Osteocyte (in vitro differentiated cells): ENCODE measurements at regions not wholly inside any gene's neighbourhood (a gene's known extent, or its start where the extent isn't known, plus 50 kb on each side); places are given as distances from the start of the nearest gene placed in this dataset.

Experiments
- DNase-seq: peaks from one replicate; pipeline ENCODE4 v3.0.0; 2021; ENCODE audit warnings: mixed read lengths; ENCODE audit not compliant: unreplicated experiment; ENCODE audit errors: extremely low spot score
- H3K27ac Mint-ChIP-seq: one replicate; pipeline ENCODE4 v1.8.0; 2021; ENCODE audit warnings: mild to moderate bottlenecking, mixed read lengths; ENCODE audit not compliant: unreplicated experiment
- H3K27me3 Mint-ChIP-seq: one replicate; pipeline ENCODE4 v1.8.0; 2021; ENCODE audit warnings: mixed read lengths; ENCODE audit not compliant: unreplicated experiment
- H3K36me3 Mint-ChIP-seq: one replicate; pipeline ENCODE4 v1.8.0; 2021; ENCODE audit warnings: mixed read lengths; ENCODE audit not compliant: unreplicated experiment
- H3K4me1 Mint-ChIP-seq: one replicate; pipeline ENCODE4 v1.8.0; 2021; ENCODE audit warnings: mixed read lengths; ENCODE audit not compliant: unreplicated experiment
- H3K4me3 Mint-ChIP-seq: one replicate; pipeline ENCODE4 v1.8.0; 2021; ENCODE audit warnings: mild to moderate bottlenecking, moderate library complexity, mixed read lengths; ENCODE audit not compliant: unreplicated experiment
- H3K9me3 Mint-ChIP-seq: one replicate; pipeline ENCODE4 v1.8.0; 2021; ENCODE audit warnings: mixed read lengths; ENCODE audit not compliant: unreplicated experiment
- TF ChIP-seq, protein P1 (sequence below): fragments of 200-600 bp; sonication (generic); IDR thresholded peaks from 2 replicates; pipeline ENCODE4 v1.5.0; 2021; ENCODE audit warnings: antibody characterized with exemption, mild to moderate bottlenecking, moderate library complexity

DNA sequence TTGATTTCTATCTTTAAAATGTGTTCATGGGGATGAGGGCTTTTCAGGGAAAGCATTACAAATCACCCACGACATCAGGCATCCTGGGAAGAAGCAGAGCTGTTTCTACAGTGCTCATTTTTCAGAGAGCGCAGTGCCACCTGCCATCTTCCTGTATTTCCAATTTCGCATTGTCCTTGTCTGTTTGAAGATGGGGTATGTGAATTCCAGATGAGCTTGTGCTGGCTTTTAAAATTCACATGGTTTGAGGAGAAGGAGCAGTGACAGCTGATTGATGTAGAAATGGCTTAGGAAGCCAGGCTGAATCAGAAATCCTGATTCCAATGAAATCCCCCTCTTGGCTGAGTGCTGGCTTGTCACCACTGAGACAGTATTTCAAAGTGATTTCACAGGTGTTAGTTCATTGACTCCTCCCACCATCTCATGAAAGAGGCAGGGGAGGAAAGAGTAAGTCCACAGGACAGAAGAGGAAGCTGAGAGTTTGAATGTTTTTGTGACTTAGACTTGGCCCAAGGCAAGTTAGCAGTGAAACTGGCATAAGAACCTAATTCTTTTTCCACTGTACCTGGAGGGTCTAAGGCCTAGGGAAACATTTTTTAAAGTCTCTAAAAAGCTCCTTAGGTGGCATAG is 344.6 kb upstream of the C11orf87 start:
- Mint-ChIP-seq H3K9me3 (peaks cover 6% of the 10 kb centered on the region), H3K4me3 (no peak overlapping the region), H3K27ac (no peak overlapping the region), H3K4me1 (no peaks in the 10 kb centered on the region), H3K27me3 (no peaks in the 10 kb centered on the region), H3K36me3 (no peaks in the 10 kb centered on the region)
- DNase-seq, result no peak
- TF ChIP-seq, protein P1, sequence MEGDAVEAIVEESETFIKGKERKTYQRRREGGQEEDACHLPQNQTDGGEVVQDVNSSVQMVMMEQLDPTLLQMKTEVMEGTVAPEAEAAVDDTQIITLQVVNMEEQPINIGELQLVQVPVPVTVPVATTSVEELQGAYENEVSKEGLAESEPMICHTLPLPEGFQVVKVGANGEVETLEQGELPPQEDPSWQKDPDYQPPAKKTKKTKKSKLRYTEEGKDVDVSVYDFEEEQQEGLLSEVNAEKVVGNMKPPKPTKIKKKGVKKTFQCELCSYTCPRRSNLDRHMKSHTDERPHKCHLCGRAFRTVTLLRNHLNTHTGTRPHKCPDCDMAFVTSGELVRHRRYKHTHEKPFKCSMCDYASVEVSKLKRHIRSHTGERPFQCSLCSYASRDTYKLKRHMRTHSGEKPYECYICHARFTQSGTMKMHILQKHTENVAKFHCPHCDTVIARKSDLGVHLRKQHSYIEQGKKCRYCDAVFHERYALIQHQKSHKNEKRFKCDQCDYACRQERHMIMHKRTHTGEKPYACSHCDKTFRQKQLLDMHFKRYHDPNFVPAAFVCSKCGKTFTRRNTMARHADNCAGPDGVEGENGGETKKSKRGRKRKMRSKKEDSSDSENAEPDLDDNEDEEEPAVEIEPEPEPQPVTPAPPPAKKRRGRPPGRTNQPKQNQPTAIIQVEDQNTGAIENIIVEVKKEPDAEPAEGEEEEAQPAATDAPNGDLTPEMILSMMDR, result no peak

DNA sequence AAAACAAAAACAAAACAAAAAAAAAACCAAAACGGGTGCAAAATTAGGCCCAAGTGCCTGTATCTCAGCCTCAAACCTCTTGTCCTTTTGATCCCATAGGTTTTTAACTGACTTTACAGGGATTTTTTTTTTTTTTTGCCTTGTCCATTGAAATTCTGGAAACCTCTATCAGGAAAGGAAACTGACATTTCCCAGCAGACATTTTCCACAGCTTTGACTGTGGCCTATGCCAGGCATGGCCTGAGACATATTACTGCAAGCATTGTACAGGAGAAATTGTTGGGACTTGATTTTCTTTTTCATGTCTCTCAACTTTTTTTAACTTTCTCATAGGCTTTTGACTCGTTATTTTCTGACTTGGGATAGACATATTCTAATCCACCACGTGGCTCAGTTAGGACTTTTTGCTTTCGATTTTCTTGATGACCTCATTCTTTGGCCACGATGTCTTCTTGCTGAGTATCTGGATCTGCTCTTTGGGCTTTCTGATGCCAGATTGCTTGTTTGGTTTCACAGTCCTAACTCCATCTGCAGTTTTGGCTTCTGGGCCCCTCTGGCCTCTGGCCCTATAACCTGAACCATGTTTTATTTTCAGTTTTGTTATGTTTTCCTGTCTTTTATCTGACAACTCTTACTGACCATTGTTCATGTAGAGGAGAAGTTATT is 336.1 kb upstream of the C11orf87 start:
- Mint-ChIP-seq H3K4me3 (no peak overlapping the region), H3K27me3 (no peaks in the 10 kb centered on the region), H3K27ac (no peak overlapping the region), H3K36me3 (no peaks in the 10 kb centered on the region), H3K4me1 (no peaks in the 10 kb centered on the region), H3K9me3 (no peaks in the 10 kb centered on the region)
- TF ChIP-seq, protein P1, result no peak
- DNase-seq, result no peak

DNA sequence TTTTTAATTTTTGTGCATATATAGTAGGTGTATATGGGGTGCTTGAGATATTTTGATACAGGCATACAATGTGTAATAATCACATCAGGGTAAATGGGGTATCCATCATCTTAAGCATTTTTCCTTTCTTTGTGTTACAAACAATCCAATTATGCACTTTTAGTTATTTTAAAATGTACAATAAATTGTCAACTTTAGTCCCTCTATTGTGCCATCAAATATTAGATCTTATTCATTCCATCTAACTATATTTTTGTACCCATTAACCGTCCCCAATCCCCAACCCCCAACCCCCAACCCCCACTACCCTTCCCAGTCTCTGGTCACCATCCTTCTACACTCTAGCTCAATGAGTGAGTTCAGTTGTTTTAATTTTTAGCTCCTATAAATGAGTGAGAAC is 335.1 kb upstream of the C11orf87 start:
- no peak for DNase-seq
- Mint-ChIP-seq H3K4me1 (no peaks in the 10 kb centered on the region), H3K4me3 (no peak overlapping the region), H3K36me3 (no peaks in the 10 kb centered on the region), H3K9me3 (no peaks in the 10 kb centered on the region), H3K27me3 (no peaks in the 10 kb centered on the region), H3K27ac (no peak overlapping the region)
- TF ChIP-seq, protein P1, result no peak

DNA sequence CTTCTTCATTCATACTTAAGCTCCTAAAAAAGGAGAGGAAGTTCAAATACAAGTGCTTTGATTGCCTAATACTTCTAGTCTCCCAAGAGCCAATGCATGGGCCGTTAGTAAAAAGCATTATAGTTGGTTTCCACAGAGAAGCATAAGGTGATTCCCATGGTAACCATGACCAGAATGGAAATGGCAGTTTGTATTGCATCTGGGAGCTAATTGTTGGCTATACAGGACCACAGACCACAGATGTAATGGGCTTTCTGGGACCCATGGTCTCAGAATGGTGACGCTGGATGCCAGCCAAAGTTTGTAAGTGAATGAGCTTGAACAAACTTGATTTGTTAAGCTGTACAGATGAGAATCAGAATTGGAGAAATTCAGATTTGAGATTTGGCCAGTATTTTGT is 333.9 kb upstream of the C11orf87 start:
- no peaks in the 10 kb centered on the region for H3K27me3 Mint-ChIP-seq
- no peaks in the 10 kb centered on the region for H3K36me3 Mint-ChIP-seq
- TF ChIP-seq, protein P1, result no peak
- DNase-seq, result no peak
- H3K4me1 Mint-ChIP-seq, result no peaks in the 10 kb centered on the region
- no peaks in the 10 kb centered on the region for H3K9me3 Mint-ChIP-seq
- no peak overlapping the region for H3K4me3 Mint-ChIP-seq
- H3K27ac Mint-ChIP-seq, result no peak overlapping the region

DNA sequence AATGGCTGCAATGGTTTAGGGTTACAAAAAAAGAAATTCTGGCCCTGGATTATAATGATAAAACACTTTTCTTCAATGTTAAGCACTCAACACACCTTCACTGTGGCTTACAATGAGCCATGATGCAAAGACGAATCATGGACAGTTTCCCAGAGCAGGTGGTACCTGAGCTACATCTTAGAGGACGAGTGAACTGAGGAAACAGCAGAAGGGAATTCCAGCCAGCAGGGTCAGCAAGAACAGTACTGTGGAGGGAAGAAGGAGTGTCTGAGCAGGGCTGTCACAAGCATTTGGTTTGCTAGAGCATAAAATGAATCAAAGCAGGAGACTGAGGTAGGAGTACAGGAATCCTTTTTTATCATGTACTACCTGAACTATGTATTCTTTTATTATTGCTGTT is 332.8 kb upstream of the C11orf87 start:
- H3K4me1 Mint-ChIP-seq, result no peaks in the 10 kb centered on the region
- DNase-seq, result no peak
- no peaks in the 10 kb centered on the region for H3K27me3 Mint-ChIP-seq
- H3K36me3 Mint-ChIP-seq, result no peaks in the 10 kb centered on the region
- H3K9me3 Mint-ChIP-seq, result no peaks in the 10 kb centered on the region
- TF ChIP-seq, protein P1, result no peak
- no peak overlapping the region for H3K4me3 Mint-ChIP-seq
- H3K27ac Mint-ChIP-seq, result no peak overlapping the region
